ENCODE measurements at regions not wholly inside any gene's neighbourhood (a gene's known extent, or its start where the extent isn't known, plus 50 kb on each side); places are given as distances from the start of the nearest gene placed in this dataset.

- H3K4me2 ChIP-seq: no peak overlapping the region
- no peak for ATAC-seq
- no peaks in the 10 kb centered on the region for H4K20me1 ChIP-seq (replicated peaks; ENCODE audit: insufficient read depth)
- no peak overlapping the region for H3K4me3 Mint-ChIP-seq
- no peaks in the 10 kb centered on the region for H3K27me3 ChIP-seq (ENCODE audit: insufficient read depth)
- no peak overlapping the region for H2AFZ ChIP-seq
- H3K36me3 ChIP-seq (ENCODE audit: insufficient read depth): no peaks in the 10 kb centered on the region
- H3K27me3 Mint-ChIP-seq (ENCODE audit: insufficient read depth, low read depth, poor library complexity): no peaks in the 10 kb centered on the region
- no peaks in the 10 kb centered on the region for H3K36me3 Mint-ChIP-seq (ENCODE audit: low read depth)
- H3K4me1 ChIP-seq (ENCODE audit: insufficient read depth): no peaks in the 10 kb centered on the region
- H3K27ac ChIP-seq (ENCODE audit: low read depth): no peak overlapping the region
- H3K27ac Mint-ChIP-seq: no peak overlapping the region
- peaks cover 8% of the 10 kb centered on the region; the same call in 1 of the 2 replicates for H3K9me2 ChIP-seq (ENCODE audit: insufficient read depth)
- H3K4me1 Mint-ChIP-seq: no peaks in the 10 kb centered on the region
- no peaks in the 10 kb centered on the region for H3K9me3 Mint-ChIP-seq
- H3K79me2 ChIP-seq (replicated peaks; ENCODE audit: insufficient read depth): no peaks in the 10 kb centered on the region
- no peak for DNase-seq (ENCODE audit: low spot score)
- TF ChIP-seq ETS1 (IDR thresholded peaks at IDR 0.05) (no peak), NANOG (IDR thresholded peaks at IDR 0.05; ENCODE audit: borderline replicate concordance) (no peak), ZNF114 (CRISPR knock-in tag; IDR thresholded peaks at IDR 0.05) (no peak), POLR2AphosphoS5 (IDR thresholded peaks at IDR 0.05; ENCODE audit: low read depth) (no peak), ZNF462 (CRISPR knock-in tag; IDR thresholded peaks at IDR 0.05) (no peak), JUNB (IDR thresholded peaks at IDR 0.05; ENCODE audit: unreplicated experiment) (no peak), CTCF (conservative IDR thresholded peaks at IDR 0.05; ENCODE audit: low read depth in 2 of 2) (no peak), STAT1 (IDR thresholded peaks at IDR 0.05; ENCODE audit: unreplicated experiment) (no peak), EZH2phosphoT487 (IDR thresholded peaks at IDR 0.05; ENCODE audit: unreplicated experiment) (no peak), ZNF331 (CRISPR knock-in tag; IDR thresholded peaks at IDR 0.05; ENCODE audit: low read depth) (no peak), EZH2 (IDR thresholded peaks at IDR 0.05; ENCODE audit: low read depth, unreplicated experiment) (no peak), CREB1 (CRISPR knock-in tag; IDR thresholded peaks at IDR 0.05; ENCODE audit: low read depth) (no peak), REST (IDR thresholded peaks at IDR 0.05; ENCODE audit: unreplicated experiment) (no peak)
- H3K4me3 ChIP-seq: no peak overlapping the region
- H3F3A ChIP-seq (replicated peaks; ENCODE audit: low read depth): no peaks in the 10 kb centered on the region
Observed at GRCh38 chr5:13276156-13276555, 668.3 kb downstream of the DNAH5 start.

Data from GM23338 (cell line).